ENCODE measurements at regions not wholly inside any gene's neighbourhood (a gene's known extent, or its start where the extent isn't known, plus 50 kb on each side); places are given as distances from the start of the nearest gene placed in this dataset.
A peak's percentile ranks its signal among the peaks of the same experiment; 100 is the strongest.
"Not testable (repeated sequence)": the region's sequence is repeated elsewhere in the genome, so short reads cannot be mapped to it uniquely, and the experiment has no call there.

DNA sequence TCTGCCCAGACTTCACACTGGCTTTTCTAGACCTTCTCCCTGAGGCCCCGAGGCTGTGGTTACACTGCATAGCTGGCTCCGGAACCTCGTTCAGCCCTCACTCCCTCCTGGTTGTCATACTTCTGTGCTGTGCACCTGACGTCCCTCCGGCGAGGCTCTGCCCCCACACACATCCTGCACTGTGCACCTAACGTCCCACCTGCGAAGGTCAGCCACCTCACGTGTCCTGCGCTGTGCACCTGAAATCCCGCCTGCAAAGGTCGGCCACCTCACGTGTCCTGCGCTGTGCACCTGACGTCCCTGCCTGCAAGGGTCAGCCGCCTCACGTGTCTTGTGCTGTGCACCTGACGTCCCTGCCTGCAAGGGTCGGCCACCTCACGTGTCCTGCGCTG lies 111.0 kb upstream of the FRMD1 start:
- DNase-seq: peak in 1 of 2 donors; percentile 17
- no peaks in the 10 kb centered on the region for H3K9me3 ChIP-seq
- H3K4me1 ChIP-seq: no peaks in the 10 kb centered on the region
- 89 to 94% (median 92%) methylated on average over 20 to 21 of the region's 21 CpGs for WGBS, 5 donors
- no peaks in the 10 kb centered on the region for H3K36me3 ChIP-seq
- peaks cover 0 to 32% (median 0%) of the 10 kb centered on the region in 3 donors for H3K27me3 ChIP-seq
- TF ChIP-seq POLR2A (IDR thresholded peaks at IDR 0.05): no peak
- TF ChIP-seq EP300 (IDR thresholded peaks at IDR 0.05): no peak
- no peak for TF ChIP-seq POLR2AphosphoS5 (IDR thresholded peaks at IDR 0.05)
- TF ChIP-seq, protein P1, sequence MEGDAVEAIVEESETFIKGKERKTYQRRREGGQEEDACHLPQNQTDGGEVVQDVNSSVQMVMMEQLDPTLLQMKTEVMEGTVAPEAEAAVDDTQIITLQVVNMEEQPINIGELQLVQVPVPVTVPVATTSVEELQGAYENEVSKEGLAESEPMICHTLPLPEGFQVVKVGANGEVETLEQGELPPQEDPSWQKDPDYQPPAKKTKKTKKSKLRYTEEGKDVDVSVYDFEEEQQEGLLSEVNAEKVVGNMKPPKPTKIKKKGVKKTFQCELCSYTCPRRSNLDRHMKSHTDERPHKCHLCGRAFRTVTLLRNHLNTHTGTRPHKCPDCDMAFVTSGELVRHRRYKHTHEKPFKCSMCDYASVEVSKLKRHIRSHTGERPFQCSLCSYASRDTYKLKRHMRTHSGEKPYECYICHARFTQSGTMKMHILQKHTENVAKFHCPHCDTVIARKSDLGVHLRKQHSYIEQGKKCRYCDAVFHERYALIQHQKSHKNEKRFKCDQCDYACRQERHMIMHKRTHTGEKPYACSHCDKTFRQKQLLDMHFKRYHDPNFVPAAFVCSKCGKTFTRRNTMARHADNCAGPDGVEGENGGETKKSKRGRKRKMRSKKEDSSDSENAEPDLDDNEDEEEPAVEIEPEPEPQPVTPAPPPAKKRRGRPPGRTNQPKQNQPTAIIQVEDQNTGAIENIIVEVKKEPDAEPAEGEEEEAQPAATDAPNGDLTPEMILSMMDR (IDR thresholded peaks at IDR 0.05): no peak
- intact Hi-C loops (cut with DNase I; ENCODE audit: low total_unique reads): no loop called here
- no peak overlapping the region for H3K4me3 ChIP-seq
- H3K27ac ChIP-seq: no peak overlapping the region

DNA sequence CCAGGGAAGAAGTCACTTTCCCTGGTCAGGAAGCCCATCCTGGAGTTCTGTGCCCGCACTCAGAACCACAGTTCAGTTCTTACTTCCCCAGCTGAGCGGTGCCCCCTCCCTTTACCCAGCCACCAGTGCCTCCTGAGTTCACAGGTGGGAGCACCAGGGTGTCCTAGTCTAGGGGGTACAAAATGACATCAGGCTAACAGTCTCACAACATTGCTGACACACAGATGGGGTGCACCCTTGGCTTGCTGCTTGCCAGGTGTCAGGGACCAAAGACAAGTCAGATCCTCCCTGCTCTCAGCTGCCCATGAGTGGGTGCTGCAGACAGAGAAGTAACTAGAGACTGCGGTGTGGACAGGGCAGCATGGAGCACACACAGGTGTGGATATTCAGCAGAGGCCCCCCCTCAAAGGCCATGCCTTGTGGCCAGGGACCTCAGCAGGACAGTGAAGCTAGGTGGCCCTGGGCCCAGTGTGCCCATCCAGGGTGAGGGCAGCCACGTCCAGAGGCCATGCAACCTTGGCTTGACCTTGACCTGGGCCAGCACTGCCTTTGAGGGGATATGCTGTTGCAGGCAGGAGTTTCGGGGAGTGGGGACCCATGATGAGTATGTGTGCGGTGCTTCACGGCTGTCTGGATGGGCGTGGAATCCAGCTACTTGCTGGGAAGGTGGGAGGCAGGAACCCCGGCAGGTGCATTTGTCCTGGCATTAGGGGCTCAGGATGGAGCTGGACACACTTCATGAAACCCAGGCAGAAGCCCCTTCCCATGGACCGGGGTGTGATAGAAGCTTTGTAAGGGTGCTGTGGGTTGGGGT lies 110.4 kb upstream of the FRMD1 start:
- intact Hi-C loops (cut with DNase I; ENCODE audit: low total_unique reads): no loop called here

DNA sequence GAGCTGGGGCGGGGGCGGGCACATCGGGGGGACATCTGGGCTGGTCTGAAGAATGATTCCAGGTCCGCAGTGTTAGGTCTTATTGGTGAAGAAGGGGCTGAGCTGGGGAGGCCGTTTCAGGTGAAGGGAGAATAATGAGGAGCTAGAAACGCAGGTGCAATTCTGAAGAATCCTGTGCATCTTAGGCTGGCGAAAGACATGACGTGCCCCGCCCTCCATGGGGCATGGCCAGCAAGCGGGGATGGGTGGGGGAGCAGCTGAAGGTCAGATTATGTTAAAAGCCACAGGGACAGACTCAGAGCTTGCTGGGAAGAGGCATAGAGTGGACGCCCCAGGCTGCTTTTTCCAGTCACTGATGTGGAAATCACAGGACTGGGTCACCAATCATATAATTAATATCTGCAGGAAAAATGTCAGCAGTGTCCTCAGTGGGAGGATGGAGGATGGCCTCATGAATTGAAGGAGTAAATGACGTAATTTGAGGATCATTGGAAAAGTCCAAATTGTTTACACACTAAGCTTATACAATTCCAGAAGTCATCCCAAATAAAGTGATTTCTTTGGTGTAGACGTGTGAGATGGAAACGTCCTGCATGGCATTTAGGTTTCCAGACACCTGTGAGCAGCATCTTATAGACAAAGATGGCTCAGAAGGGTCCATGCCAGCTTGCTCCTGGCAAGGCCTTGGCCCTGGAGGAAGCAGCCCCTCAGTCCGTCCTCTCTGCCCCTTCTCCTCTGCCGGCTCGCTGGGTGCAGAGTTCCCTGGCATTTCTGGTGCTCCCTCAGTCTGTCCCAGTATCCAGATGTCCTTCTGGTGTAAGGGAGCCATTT lies 109.6 kb upstream of the FRMD1 start:
- DNase-seq: peak in 1 of 2 donors; percentile 22
- intact Hi-C loops (cut with DNase I; ENCODE audit: low total_unique reads): no loop called here
- Histone ChIP-seq H3K27me3 (peaks cover 0 to 22% (median 0%) of the 10 kb centered on the region in 3 donors), H3K4me1 (peaks cover 0 to 5% (median 0%) of the 10 kb centered on the region in 4 donors), H3K27ac (no peak overlapping the region), H3K9me3 (no peaks in the 10 kb centered on the region), H3K36me3 (no peaks in the 10 kb centered on the region), H3K4me3 (no peak overlapping the region)
- WGBS, 5 donors: 81 to 88% (median 85%) methylated on average over 17 of the region's 17 CpGs
- TF ChIP-seq EP300 (IDR thresholded peaks at IDR 0.05) (no peak), POLR2A (IDR thresholded peaks at IDR 0.05) (no peak)
- TF ChIP-seq, protein P1 (IDR thresholded peaks at IDR 0.05): no peak

More for the DNA sequence above, 110.4 kb upstream of the FRMD1 start:
- H3K36me3 ChIP-seq: no peaks in the 10 kb centered on the region
- H3K27me3 ChIP-seq: peaks cover 0 to 29% (median 0%) of the 10 kb centered on the region in 3 donors
- TF ChIP-seq POLR2A (IDR thresholded peaks at IDR 0.05) (no peak), POLR2AphosphoS5 (IDR thresholded peaks at IDR 0.05) (no peak), EP300 (IDR thresholded peaks at IDR 0.05) (no peak)
- TF ChIP-seq, protein P1 (IDR thresholded peaks at IDR 0.05): no peak
- no peaks in the 10 kb centered on the region for H3K4me1 ChIP-seq
- no peak overlapping the region for H3K27ac ChIP-seq
- no peaks in the 10 kb centered on the region for H3K9me3 ChIP-seq
- 92 to 94% (median 93%) methylated on average over 9 to 10 of the region's 10 CpGs for WGBS, 5 donors
- no peak overlapping the region for H3K4me3 ChIP-seq
- DNase-seq: peak in 1 of 2 donors; percentile 20

DNA sequence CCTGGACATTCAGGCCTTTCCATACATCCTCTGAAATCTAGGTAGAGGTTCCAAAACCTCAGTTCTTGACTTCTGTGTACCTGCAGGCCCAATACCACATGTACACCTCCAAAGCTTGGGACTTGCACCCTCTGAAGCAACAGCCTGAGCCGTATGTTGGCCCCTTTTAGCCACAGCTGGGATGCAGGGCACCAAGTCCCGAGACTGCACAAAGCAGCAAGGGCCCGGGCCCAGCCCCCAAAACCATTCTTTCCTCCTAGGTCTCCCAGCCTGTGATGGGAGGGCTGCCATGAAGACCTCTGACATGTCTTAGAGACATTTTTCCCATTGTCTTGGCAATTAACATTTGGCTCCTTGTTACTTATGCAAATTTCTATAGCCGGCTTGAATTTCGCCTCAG lies 107.4 kb upstream of the FRMD1 start:
- H3K36me3 ChIP-seq: no peaks in the 10 kb centered on the region
- no peak for DNase-seq

DNA sequence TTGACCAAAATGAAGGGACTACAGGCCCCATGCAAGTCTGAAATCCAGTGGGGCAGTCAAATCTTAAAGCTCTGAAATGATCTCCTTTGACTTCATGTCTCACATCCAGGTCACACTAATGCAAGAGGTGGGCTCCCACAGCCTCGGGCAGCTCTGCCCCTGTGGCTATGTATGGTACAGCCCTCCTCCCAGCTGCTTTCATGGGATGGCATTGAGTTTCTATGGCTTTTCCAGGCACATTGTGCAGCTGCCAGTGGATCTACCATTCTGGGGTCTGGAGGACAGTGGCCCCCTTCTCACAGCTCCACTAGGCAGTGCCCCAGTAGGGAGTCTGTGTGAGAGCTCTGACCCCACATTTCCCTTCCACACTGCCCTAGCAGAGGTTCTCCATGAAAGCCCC lies 107.0 kb upstream of the FRMD1 start:
- H3K36me3 ChIP-seq; DNase-seq; H3K4me3 ChIP-seq; H3K9me3 ChIP-seq; H3K27ac ChIP-seq; intact Hi-C loops (cut with DNase I; ENCODE audit: low total_unique reads); H3K4me1 ChIP-seq: not testable (repeated sequence)
- peaks cover 0 to 12% (median 0%) of the 10 kb centered on the region in 3 donors for H3K27me3 ChIP-seq
- WGBS, 5 donors: 67 to 89% (median 79%) methylated on average over 1 of the region's 1 CpG

More for the DNA sequence above, 107.4 kb upstream of the FRMD1 start:
- no peak overlapping the region for H3K4me3 ChIP-seq
- WGBS, 5 donors: 79 to 98% (median 88%) methylated on average over 5 of the region's 5 CpGs
- peaks cover 0 to 6% (median 0%) of the 10 kb centered on the region in 4 donors for H3K4me1 ChIP-seq
- intact Hi-C loops (cut with DNase I; ENCODE audit: low total_unique reads): no loop called here
- TF ChIP-seq, protein P1 (IDR thresholded peaks at IDR 0.05): no peak
- TF ChIP-seq EP300 (IDR thresholded peaks at IDR 0.05) (no peak), POLR2A (IDR thresholded peaks at IDR 0.05) (no peak), POLR2AphosphoS5 (IDR thresholded peaks at IDR 0.05) (no peak)
- H3K9me3 ChIP-seq: no peaks in the 10 kb centered on the region
- H3K27me3 ChIP-seq: peaks cover 0 to 14% (median 0%) of the 10 kb centered on the region in 3 donors
- H3K27ac ChIP-seq: no peak overlapping the region

Data from stomach (tissue), 8 donors.